ENCODE measurements at regions not wholly inside any gene's neighbourhood (a gene's known extent, or its start where the extent isn't known, plus 50 kb on each side); places are given as distances from the start of the nearest gene placed in this dataset.

GRCh38 chr7:142592664-142593063 lies 156.6 kb upstream of the PRSS1 start:
- TF ChIP-seq FOXP2 (optimal IDR thresholded peaks at IDR 0.05; ENCODE audit: control extremely low read depth, extremely low read length, insufficient read depth) (no peak), EZH2 (IDR thresholded peaks at IDR 0.05) (no peak), POLR2AphosphoS5 (IDR thresholded peaks at IDR 0.05; ENCODE audit: borderline replicate concordance, low read depth, low read length) (no peak)

All from SK-N-MC (cell line).